ENCODE measurements at regions not wholly inside any gene's neighbourhood (a gene's known extent, or its start where the extent isn't known, plus 50 kb on each side); places are given as distances from the start of the nearest gene placed in this dataset.
"Not testable (repeated sequence)": the region's sequence is repeated elsewhere in the genome, so short reads cannot be mapped to it uniquely, and the experiment has no call there.

DNA sequence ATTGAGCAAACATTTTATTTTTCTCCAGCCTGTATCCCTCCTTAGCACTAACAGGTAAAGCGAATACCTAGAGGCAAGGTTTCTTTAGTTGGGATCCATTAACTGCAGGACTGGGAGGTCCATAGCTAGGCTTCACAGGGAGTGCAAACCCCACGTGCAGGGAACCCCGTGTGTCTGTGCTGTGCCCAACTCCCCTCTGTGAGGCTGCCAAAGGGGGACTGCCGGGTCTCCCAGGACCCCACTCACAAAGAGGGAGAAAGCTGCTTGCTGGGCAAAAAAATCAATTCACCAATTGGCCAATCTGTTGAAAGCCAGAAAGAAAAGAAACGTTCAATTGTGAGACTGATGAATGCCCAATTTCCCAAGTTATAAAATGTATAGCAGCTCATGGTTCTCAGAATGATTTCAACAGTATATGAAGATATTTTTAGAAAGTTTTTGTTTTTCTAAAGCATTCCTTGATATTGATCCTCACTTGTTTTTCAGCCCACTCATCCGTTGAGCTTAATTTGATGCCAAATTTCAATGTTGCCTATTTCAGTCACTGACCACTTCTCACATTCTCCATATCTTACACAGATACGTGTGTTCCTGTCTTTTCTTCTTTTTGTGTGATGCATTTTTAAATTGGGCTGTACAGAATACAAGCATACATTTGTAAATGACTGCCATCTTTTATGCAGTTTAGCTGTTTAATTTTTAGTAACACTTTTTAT, 202.7 kb upstream of the PRSS58 start:
- H3K27me3 Mint-ChIP-seq = peaks cover 6% of the 10 kb centered on the region

DNA sequence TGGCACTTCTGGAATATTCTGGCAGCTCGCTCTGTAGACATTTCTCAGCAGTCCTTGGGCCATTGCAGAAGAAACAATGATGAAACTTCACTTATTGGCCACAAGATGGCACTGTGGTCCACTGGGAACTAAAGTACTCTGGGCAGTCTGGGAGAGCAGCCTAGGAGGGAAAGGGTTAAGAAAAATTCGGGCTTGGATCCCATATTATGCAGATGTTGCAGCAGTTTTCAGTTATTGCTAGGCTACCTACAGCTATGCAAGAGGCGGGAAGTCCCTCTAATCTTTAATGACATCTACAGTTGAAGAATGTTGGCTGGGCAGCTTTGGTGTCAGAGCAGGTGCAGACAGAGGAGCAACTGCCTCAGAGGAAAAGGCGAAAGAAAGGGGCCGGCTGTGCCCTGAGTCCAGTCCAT, 201.7 kb upstream of the PRSS58 start:
- ChIA-PET CTCF (interaction anchor here (0.7 to 18.6 kb wide), 17 partner anchors 11 to 358 kb away, joined by 3 to 355 read pairs (median 5); no protein-coding TSS in a partner anchor), POLR2A (interaction anchor here (0.7 to 1.5 kb wide), 2 partner anchors 75 to 350 kb away, joined by 3 read pairs; no protein-coding TSS in a partner anchor)
- DNase-seq = peak; percentile 37
- Mint-ChIP-seq H3K27ac (no peak overlapping the region), H3K9me3 (no peaks in the 10 kb centered on the region), H3K4me3 (no peak overlapping the region), H3K36me3 (ENCODE audit: low read depth) (no peaks in the 10 kb centered on the region), H3K27me3 (peaks cover 6% of the 10 kb centered on the region), H3K4me1 (peaks cover 50% of the 10 kb centered on the region)

More for the DNA sequence above, 202.7 kb upstream of the PRSS58 start:
- Mint-ChIP-seq H3K27ac (no peak overlapping the region), H3K9me3 (no peaks in the 10 kb centered on the region), H3K4me3 (no peak overlapping the region), H3K4me1 (peaks cover 44% of the 10 kb centered on the region), H3K36me3 (ENCODE audit: low read depth) (no peaks in the 10 kb centered on the region)
- POLR2A ChIA-PET = interaction anchor here (1.0 to 1.6 kb wide), 3 partner anchors 17 to 349 kb away, joined by 3 read pairs; no protein-coding TSS in a partner anchor
- DNase-seq = no peak
- CTCF ChIA-PET = interaction anchor here (1.0 to 18.6 kb wide), 12 partner anchors 8 to 127 kb away, joined by 3 to 355 read pairs (median 6); no protein-coding TSS in a partner anchor

DNA sequence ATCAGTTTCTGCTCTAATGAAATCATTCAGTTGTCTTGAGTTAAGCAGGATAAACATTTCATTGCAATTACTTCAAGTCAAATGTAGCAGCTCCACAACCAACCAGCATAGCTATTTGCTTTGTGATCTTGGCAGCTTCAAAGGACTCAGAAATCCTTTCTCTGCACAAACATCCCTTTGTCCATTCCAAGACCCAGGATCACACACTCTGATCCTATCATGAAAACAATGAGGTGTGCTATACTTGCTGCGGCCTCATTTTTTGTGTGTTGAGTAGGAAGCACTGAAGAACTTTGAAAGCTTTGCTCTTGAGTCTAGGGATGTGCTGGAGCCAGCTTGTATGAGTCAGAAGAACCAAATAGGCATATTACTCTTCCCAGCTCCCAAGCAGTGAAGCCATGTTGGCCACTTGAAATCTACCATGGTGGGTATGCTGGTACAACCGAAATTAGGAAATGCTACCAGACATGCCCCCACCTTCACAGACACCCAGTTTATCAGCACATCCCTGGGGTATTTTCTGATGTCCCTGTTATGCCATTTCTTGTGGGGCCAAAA, 199.4 kb upstream of the PRSS58 start:
- POLR2A ChIA-PET = no interaction called here

DNA sequence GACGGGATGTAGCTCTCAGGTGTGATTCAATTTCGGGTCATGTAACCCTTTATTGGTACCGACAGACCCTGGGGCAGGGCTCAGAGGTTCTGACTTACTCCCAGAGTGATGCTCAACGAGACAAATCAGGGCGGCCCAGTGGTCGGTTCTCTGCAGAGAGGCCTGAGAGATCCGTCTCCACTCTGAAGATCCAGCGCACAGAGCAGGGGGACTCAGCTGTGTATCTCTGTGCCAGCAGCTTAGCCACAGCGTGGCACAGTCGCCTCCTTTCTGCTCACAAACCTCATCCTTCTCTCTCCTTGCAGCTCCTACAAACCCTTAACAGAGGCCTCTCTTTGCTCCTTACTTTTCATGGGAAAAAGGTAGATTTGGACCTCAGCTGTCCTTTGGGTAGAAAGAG, 197.5 kb upstream of the PRSS58 start:
- Mint-ChIP-seq H3K27me3 (peaks cover 6% of the 10 kb centered on the region), H3K4me3 (peak overlapping the region; percentile 57), H3K36me3 (ENCODE audit: low read depth) (no peaks in the 10 kb centered on the region), H3K9me3 (no peaks in the 10 kb centered on the region), H3K27ac (peak overlapping the region; percentile 62), H3K4me1 (peaks cover 35% of the 10 kb centered on the region)
- POLR2A ChIA-PET = interaction anchor here (0.9 to 1.2 kb wide), 3 partner anchors 15 to 352 kb away, joined by 3 to 4 read pairs (median 3); no protein-coding TSS in a partner anchor
- DNase-seq = no peak
- CTCF ChIA-PET = interaction anchor here (0.9 to 2.3 kb wide), 4 partner anchors 8 to 28 kb away, joined by 3 to 9 read pairs (median 6); no protein-coding TSS in a partner anchor

More for the DNA sequence above, 199.4 kb upstream of the PRSS58 start:
- CTCF ChIA-PET = interaction anchor here (0.9 to 18.6 kb wide), 2 partner anchors 13 to 22 kb away, joined by 3 to 355 read pairs; no protein-coding TSS in a partner anchor
- Mint-ChIP-seq H3K4me3 (no peak overlapping the region), H3K4me1 (peaks cover 37% of the 10 kb centered on the region), H3K27me3 (peaks cover 6% of the 10 kb centered on the region), H3K9me3 (no peaks in the 10 kb centered on the region), H3K36me3 (ENCODE audit: low read depth) (no peaks in the 10 kb centered on the region), H3K27ac (no peak overlapping the region)
- DNase-seq = no peak

DNA sequence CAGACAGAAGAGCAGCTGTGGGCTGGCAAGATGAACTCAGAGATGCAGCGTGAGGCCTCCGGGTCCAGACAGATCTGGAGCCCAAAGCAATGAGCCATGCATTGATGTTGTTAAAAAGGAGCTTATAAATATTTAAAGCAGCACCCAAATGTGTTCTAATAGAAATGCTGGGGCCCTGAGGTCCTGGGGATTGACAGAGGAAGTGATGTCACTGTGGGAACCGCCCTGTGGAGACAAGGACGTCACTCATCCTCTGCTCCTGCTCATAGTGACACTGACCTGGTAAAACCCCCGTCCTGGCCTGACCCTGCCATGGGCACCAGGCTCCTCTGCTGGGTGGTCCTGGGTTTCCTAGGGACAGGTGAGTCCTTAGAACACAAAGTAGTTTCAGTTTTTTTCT, 197.0 kb upstream of the PRSS58 start:
- Mint-ChIP-seq H3K27ac (peak overlapping the region; percentile 62), H3K27me3 (peaks cover 6% of the 10 kb centered on the region), H3K36me3 (ENCODE audit: low read depth) (no peaks in the 10 kb centered on the region), H3K9me3 (no peaks in the 10 kb centered on the region), H3K4me3 (peak overlapping the region; percentile 57), H3K4me1 (peaks cover 33% of the 10 kb centered on the region)
- ChIA-PET CTCF (interaction anchor here (0.9 to 2.3 kb wide), 6 partner anchors 9 to 31 kb away, joined by 3 to 9 read pairs (median 6); no protein-coding TSS in a partner anchor), POLR2A (interaction anchor here (0.9 to 1.2 kb wide), 3 partner anchors 15 to 353 kb away, joined by 3 to 4 read pairs (median 3); no protein-coding TSS in a partner anchor)
- peak; percentile 61 for DNase-seq

DNA sequence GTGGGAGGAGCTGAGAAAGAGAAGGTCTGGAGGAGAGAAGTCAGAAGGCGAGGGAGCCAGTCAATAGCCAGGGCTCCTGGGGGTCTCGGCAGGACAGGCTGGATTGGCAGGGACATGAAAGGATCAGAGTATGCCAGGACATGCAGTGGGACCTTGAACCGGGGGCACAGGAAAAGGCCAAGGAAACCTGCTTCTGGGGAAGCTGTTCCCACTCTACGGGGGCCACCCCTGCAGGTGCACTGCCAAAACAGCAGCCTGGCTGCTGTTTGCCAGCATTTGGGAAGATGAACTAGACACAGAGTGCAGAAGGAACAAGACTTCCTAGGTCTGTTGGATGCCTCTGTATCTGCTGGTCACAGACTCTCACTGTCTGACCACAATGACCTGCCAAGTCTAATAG, 194.9 kb upstream of the PRSS58 start:
- Mint-ChIP-seq H3K9me3 (no peaks in the 10 kb centered on the region), H3K4me1 (peaks cover 19% of the 10 kb centered on the region), H3K36me3 (ENCODE audit: low read depth) (no peaks in the 10 kb centered on the region), H3K27ac (no peak overlapping the region), H3K4me3 (no peak overlapping the region), H3K27me3 (peaks cover 5% of the 10 kb centered on the region)
- DNase-seq = no peak
- CTCF ChIA-PET = interaction anchor here (1.2 kb wide), 1 partner anchor 8 kb away, joined by 3 read pairs; no protein-coding TSS in a partner anchor
- POLR2A ChIA-PET = no interaction called here

DNA sequence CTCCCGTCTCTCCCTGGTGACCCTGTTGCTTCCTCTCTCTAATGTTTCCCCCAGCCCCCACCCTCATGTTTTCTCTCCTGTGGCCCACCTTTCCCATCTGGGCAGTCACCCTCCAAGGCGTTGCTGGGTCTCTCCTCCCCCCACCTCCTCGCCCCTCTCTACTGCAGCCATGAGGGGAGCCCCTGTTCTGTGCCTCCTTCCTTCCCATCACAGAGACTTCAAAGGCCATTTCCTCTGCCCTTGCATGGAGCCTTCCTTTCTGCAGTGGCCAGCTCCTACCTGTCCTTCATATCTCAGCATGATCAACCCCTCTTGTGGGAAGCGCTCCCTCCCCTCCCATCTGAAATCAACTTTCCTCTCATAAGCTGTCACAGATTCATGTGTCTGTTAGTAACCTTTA, 194.0 kb upstream of the PRSS58 start:
- no peak overlapping the region for H3K27ac Mint-ChIP-seq
- peaks cover 19% of the 10 kb centered on the region for H3K4me1 Mint-ChIP-seq
- no peak for DNase-seq
- CTCF ChIA-PET = interaction anchor here (1.2 to 1.5 kb wide), 2 partner anchors 9 to 27 kb away, joined by 3 to 7 read pairs; no protein-coding TSS in a partner anchor
- no peak overlapping the region for H3K4me3 Mint-ChIP-seq
- H3K9me3 Mint-ChIP-seq = no peaks in the 10 kb centered on the region
- peaks cover 8% of the 10 kb centered on the region for H3K27me3 Mint-ChIP-seq
- H3K36me3 Mint-ChIP-seq (ENCODE audit: low read depth) = no peaks in the 10 kb centered on the region
- POLR2A ChIA-PET = no interaction called here

DNA sequence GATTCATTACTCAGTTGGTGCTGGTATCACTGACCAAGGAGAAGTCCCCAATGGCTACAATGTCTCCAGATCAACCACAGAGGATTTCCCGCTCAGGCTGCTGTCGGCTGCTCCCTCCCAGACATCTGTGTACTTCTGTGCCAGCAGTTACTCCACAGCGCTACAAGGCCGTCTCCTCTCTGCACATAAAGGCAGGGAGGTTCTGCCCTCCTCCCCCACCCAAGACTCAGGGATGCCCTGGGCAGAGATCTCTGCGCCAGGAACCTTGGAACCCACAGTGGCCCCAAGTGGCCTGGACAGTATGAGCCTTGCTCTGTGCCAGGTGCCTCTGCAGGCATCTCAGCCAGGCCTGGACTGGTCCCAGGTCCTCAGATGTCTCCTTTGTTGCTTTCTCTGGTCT, 193.4 kb upstream of the PRSS58 start:
- H3K4me3 Mint-ChIP-seq = no peak overlapping the region
- no peaks in the 10 kb centered on the region for H3K36me3 Mint-ChIP-seq (ENCODE audit: low read depth)
- DNase-seq = no peak
- H3K9me3 Mint-ChIP-seq = no peaks in the 10 kb centered on the region
- ChIA-PET POLR2A (no interaction called here), CTCF (interaction anchor here (1.5 kb wide), 1 partner anchor 28 kb away, joined by 7 read pairs; no protein-coding TSS in a partner anchor)
- H3K4me1 Mint-ChIP-seq = peaks cover 17% of the 10 kb centered on the region
- H3K27me3 Mint-ChIP-seq = peaks cover 8% of the 10 kb centered on the region
- no peak overlapping the region for H3K27ac Mint-ChIP-seq

DNA sequence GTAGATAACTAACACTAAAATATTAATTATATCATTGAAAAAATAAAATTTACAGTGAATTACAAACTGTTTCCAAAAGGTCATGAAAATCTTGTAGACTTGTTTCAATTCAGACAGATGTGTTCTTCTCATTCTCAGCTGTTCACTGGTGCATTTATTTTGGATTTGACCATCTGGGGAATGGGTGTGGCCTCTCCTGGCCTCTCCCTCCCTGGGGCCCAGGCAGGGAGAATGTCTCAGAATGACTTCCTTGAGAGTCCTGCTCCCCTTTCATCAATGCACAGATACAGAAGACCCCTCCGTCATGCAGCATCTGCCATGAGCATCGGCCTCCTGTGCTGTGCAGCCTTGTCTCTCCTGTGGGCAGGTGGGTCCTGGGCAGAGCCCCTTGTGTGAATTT, 192.8 kb upstream of the PRSS58 start:
- no peak overlapping the region for H3K4me3 Mint-ChIP-seq

DNA sequence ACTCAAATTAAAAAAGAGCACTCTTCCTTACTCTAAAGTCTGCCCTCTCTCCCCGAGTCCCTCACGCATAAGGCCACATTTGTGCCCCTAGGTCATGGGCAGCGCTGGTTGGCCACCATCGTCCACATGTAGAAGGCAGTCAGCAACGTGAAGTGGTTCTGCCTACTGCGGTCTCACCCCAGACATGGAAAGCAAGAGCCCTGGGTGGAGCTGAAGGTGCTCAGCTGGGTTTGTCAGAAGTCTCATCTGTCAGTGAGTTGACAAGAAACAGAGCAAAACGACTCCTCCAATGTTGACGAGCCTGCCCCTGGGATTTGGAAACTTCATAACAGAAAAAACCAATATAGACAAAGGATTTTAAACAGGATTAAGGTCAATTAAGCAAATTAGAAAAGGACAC, 192.3 kb upstream of the PRSS58 start:
- Mint-ChIP-seq H3K36me3 (ENCODE audit: low read depth) (no peaks in the 10 kb centered on the region), H3K9me3 (no peaks in the 10 kb centered on the region), H3K4me3 (peak overlapping the region; percentile 16), H3K27ac (peak overlapping the region; percentile 41), H3K27me3 (peaks cover 8% of the 10 kb centered on the region), H3K4me1 (peaks cover 13% of the 10 kb centered on the region)
- ChIA-PET CTCF (no interaction called here), POLR2A (interaction anchor here (1.0 kb wide), 2 partner anchors 348 to 358 kb away, joined by 3 to 4 read pairs; no protein-coding TSS in a partner anchor)
- no peak for DNase-seq

More for the DNA sequence above, 192.8 kb upstream of the PRSS58 start:
- POLR2A ChIA-PET = interaction anchor here (1.0 kb wide), 2 partner anchors 348 to 357 kb away, joined by 3 to 4 read pairs; no protein-coding TSS in a partner anchor
- DNase-seq = no peak
- Mint-ChIP-seq H3K9me3 (no peaks in the 10 kb centered on the region), H3K36me3 (ENCODE audit: low read depth) (no peaks in the 10 kb centered on the region), H3K27me3 (peaks cover 8% of the 10 kb centered on the region), H3K4me1 (peaks cover 16% of the 10 kb centered on the region), H3K27ac (no peak overlapping the region)
- CTCF ChIA-PET = interaction anchor here (1.5 kb wide), 1 partner anchor 28 kb away, joined by 7 read pairs; no protein-coding TSS in a partner anchor

DNA sequence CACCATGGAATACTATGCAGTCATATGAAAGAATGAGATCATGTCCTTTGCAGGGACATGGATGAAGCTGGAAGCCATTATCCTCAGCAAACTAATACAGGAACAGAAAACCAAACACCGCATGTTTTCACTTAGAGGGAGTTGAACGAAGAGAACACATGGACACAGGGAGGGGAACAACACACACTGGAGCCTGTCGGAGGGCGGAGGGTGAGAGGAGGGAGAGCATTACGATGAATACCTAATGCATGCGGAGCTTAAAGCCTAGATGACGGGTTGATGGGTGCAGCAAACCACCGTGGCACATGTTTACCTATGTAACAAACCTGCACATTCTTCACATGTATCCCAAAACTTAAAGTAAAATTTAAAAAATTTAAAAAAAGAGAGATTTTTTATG, 191.0 kb upstream of the PRSS58 start:
- H3K4me3 Mint-ChIP-seq; H3K36me3 Mint-ChIP-seq (ENCODE audit: low read depth); H3K27me3 Mint-ChIP-seq; H3K4me1 Mint-ChIP-seq; H3K9me3 Mint-ChIP-seq; POLR2A ChIA-PET; H3K27ac Mint-ChIP-seq; DNase-seq: not testable (repeated sequence)
- CTCF ChIA-PET = interaction anchor here (2.0 kb wide), 1 partner anchor 11 kb away, joined by 8 read pairs; no protein-coding TSS in a partner anchor

DNA sequence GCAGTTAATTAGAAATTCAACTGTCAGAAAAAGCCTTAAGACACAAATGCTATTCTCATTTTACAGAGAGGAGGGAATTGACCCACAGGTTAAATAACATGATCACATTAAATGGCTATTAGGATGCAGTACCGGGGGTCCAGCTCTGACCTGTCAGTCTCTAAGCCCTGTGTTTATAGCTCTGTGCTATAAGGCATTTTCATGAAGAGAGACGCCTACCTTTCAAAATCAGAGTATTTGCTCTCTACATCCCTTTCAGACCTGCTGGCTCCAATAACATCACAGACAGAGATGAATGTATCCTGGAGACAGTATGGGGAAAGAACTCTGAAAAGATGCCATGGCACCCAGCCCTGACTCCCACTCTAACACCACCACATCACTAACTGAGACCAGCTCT, 189.9 kb upstream of the PRSS58 start:
- Mint-ChIP-seq H3K4me3 (no peak overlapping the region), H3K36me3 (ENCODE audit: low read depth) (no peaks in the 10 kb centered on the region), H3K27me3 (peaks cover 8% of the 10 kb centered on the region), H3K9me3 (no peaks in the 10 kb centered on the region), H3K4me1 (peaks cover 13% of the 10 kb centered on the region), H3K27ac (no peak overlapping the region)
- ChIA-PET CTCF (interaction anchor here (2.0 kb wide), 1 partner anchor 12 kb away, joined by 8 read pairs; no protein-coding TSS in a partner anchor), POLR2A (no interaction called here)
- no peak for DNase-seq

Measured in activated CD4-positive, alpha-beta memory T cell treated with anti-CD3 and anti-CD28 coated beads, Interleukin-2, amount 10 ng/mL, durations not matched to agents 7 days and 5 days (primary cell).